Endodermal cell (in vitro differentiated cells): ENCODE measurements at regions not wholly inside any gene's neighbourhood (a gene's known extent, or its start where the extent isn't known, plus 50 kb on each side); places are given as distances from the start of the nearest gene placed in this dataset.

Experiments used
- DNase-seq: peaks from one replicate; pipeline ENCODE4 v3.0.0-alpha.2; 2017
- H3K27ac ChIP-seq: 2 replicates; pipeline ENCODE4 v1.5.1; 2013; ENCODE audit warnings: mild to moderate bottlenecking, low read depth, low read length, moderate library complexity
- H3K27me3 ChIP-seq: 2 replicates; pipeline ENCODE4 v1.6.1; 2013; ENCODE audit warnings: mild to moderate bottlenecking, low read length, moderate library complexity; ENCODE audit not compliant: insufficient read depth, control insufficient read depth, poor library complexity, severe bottlenecking
- H3K36me3 ChIP-seq: 2 replicates; pipeline ENCODE4 v1.7.0; 2013; ENCODE audit warnings: mild to moderate bottlenecking, low read length, moderate library complexity; ENCODE audit not compliant: control insufficient read depth, insufficient read depth
- H3K4me1 ChIP-seq: one replicate; pipeline ENCODE4 v1.7.0; 2013; ENCODE audit warnings: low read length; ENCODE audit not compliant: control insufficient read depth, insufficient read depth
- H3K4me3 ChIP-seq: 2 replicates; pipeline ENCODE4 v1.5.1; 2013; ENCODE audit warnings: mild to moderate bottlenecking, low read length, moderate library complexity
- H3K9ac ChIP-seq: 2 replicates; pipeline ENCODE4 v1.6.1; 2013; ENCODE audit warnings: mild to moderate bottlenecking, low read length, moderate library complexity; ENCODE audit not compliant: poor library complexity, severe bottlenecking; ENCODE audit errors: extremely low read depth
- H3K9me3 ChIP-seq: 2 replicates; pipeline ENCODE4 v1.6.1; 2013; ENCODE audit warnings: mild to moderate bottlenecking, low read length, moderate library complexity; ENCODE audit not compliant: control insufficient read depth
- H3K27ac Mint-ChIP-seq: 2 replicates; pipeline ENCODE4 v1.8.0; 2020; ENCODE audit warnings: mixed read lengths
- H3K27me3 Mint-ChIP-seq: 2 replicates; pipeline ENCODE4 v1.8.0; 2021; ENCODE audit warnings: mild to moderate bottlenecking, mixed read lengths; ENCODE audit not compliant: insufficient read depth
- H3K36me3 Mint-ChIP-seq: 2 replicates; pipeline ENCODE4 v1.8.0; 2020; ENCODE audit warnings: low read depth, mixed read lengths
- H3K4me1 Mint-ChIP-seq: 2 replicates; pipeline ENCODE4 v1.8.0; 2020; ENCODE audit warnings: mixed read lengths
- H3K4me3 Mint-ChIP-seq: 2 replicates; pipeline ENCODE4 v1.8.0; 2020; ENCODE audit warnings: mild to moderate bottlenecking, moderate library complexity, mixed read lengths
- H3K9me3 Mint-ChIP-seq: 2 replicates; pipeline ENCODE4 v1.8.0; 2020; ENCODE audit warnings: mild to moderate bottlenecking, mixed read lengths
- WGBS, 2 experiments: methylation state at CpG; one replicate each; pipeline versions ENCODE4 v1.1.5 to v1.1.7; 2013; ENCODE audit warnings: missing lambda C conversion rate in 2 of 2, mixed read lengths in 1 of 2; ENCODE audit not compliant: insufficient coverage in 1 of 2, insufficient read length in 1 of 2; 5-methylcytosine and 5-hydroxymethylcytosine counted together
- TF ChIP-seq, protein P1 (sequence below): fragments of 200-600 bp; sonication (generic); conservative IDR thresholded peaks from 2 replicates; pipeline ENCODE4 v1.5.0; 2021; ENCODE audit warnings: antibody characterized with exemption, mild to moderate bottlenecking

DNA sequence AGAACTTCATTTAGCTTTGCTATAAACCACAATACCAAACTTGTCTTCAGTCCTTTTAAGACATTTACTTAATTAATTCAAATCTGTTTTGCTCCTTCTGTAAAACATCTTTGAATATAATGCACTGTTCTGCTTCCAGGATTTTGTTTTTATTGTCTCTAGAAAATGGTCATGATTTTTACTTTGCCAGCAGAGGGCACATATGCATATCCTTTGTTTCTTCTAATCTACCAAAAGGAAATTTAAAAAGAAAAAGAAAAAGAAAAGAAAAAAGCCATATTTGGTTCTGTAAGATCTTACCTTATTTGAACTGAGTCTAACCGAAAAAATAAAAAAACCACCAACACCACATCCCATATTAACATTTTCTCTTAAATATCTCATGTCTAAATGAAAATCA is 101.9 kb upstream of the CCSER1 start:
- Mint-ChIP-seq H3K4me3 (no peak overlapping the region), H3K36me3 (no peaks in the 10 kb centered on the region), H3K9me3 (no peaks in the 10 kb centered on the region), H3K27me3 (no peaks in the 10 kb centered on the region), H3K4me1 (peaks cover 26% of the 10 kb centered on the region), H3K27ac (no peak overlapping the region)
- no peak for DNase-seq
- Histone ChIP-seq H3K4me1 (peaks cover 4% of the 10 kb centered on the region), H3K27me3 (peaks cover 5% of the 10 kb centered on the region), H3K4me3 (no peak overlapping the region), H3K9me3 (no peaks in the 10 kb centered on the region), H3K27ac (no peak overlapping the region), H3K36me3 (no peaks in the 10 kb centered on the region), H3K9ac (no peak overlapping the region)
- 76% methylated on average over 1 of the region's 1 CpG; no CpG with 5 or more reads in 1 of the 2 experiments for WGBS, 2 experiments
- TF ChIP-seq, protein P1, sequence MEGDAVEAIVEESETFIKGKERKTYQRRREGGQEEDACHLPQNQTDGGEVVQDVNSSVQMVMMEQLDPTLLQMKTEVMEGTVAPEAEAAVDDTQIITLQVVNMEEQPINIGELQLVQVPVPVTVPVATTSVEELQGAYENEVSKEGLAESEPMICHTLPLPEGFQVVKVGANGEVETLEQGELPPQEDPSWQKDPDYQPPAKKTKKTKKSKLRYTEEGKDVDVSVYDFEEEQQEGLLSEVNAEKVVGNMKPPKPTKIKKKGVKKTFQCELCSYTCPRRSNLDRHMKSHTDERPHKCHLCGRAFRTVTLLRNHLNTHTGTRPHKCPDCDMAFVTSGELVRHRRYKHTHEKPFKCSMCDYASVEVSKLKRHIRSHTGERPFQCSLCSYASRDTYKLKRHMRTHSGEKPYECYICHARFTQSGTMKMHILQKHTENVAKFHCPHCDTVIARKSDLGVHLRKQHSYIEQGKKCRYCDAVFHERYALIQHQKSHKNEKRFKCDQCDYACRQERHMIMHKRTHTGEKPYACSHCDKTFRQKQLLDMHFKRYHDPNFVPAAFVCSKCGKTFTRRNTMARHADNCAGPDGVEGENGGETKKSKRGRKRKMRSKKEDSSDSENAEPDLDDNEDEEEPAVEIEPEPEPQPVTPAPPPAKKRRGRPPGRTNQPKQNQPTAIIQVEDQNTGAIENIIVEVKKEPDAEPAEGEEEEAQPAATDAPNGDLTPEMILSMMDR: peak; percentile 73

- H3K9me3 Mint-ChIP-seq: no peaks in the 10 kb centered on the region
- Histone ChIP-seq H3K4me1 (peaks cover 4% of the 10 kb centered on the region), H3K27me3 (peaks cover 7% of the 10 kb centered on the region), H3K27ac (no peak overlapping the region), H3K36me3 (no peaks in the 10 kb centered on the region), H3K9ac (no peak overlapping the region), H3K4me3 (no peak overlapping the region), H3K9me3 (no peaks in the 10 kb centered on the region)
- no peaks in the 10 kb centered on the region for H3K36me3 Mint-ChIP-seq
- TF ChIP-seq, protein P1: no peak
- H3K4me3 Mint-ChIP-seq: no peak overlapping the region
- no peak overlapping the region for H3K27ac Mint-ChIP-seq
- peaks cover 27% of the 10 kb centered on the region for H3K4me1 Mint-ChIP-seq
- WGBS, 2 experiments: 86% methylated on average over 1 of the region's 2 CpGs; no CpG with 5 or more reads in 1 of the 2 experiments
- H3K27me3 Mint-ChIP-seq: no peaks in the 10 kb centered on the region
- DNase-seq: no peak
Measured at GRCh38 chr4:90027565-90027964, 99.6 kb upstream of the CCSER1 start.

- no peaks in the 10 kb centered on the region for H3K9me3 Mint-ChIP-seq
- H3K36me3 ChIP-seq: no peaks in the 10 kb centered on the region
- H3K27me3 ChIP-seq: peaks cover 7% of the 10 kb centered on the region
- H3K36me3 Mint-ChIP-seq: no peaks in the 10 kb centered on the region
- H3K9me3 ChIP-seq: no peaks in the 10 kb centered on the region
- no CpG with 5 or more reads among the region's 2 CpGs for WGBS, 2 experiments
- H3K4me1 Mint-ChIP-seq: peaks cover 27% of the 10 kb centered on the region
- DNase-seq: no peak
- TF ChIP-seq, protein P1: no peak
- H3K27ac Mint-ChIP-seq: no peak overlapping the region
- H3K27me3 Mint-ChIP-seq: peaks cover 1% of the 10 kb centered on the region
- H3K9ac ChIP-seq: no peak overlapping the region
- no peak overlapping the region for H3K4me3 ChIP-seq
- peaks cover 4% of the 10 kb centered on the region for H3K4me1 ChIP-seq
- no peak overlapping the region for H3K4me3 Mint-ChIP-seq
- no peak overlapping the region for H3K27ac ChIP-seq
Measured at GRCh38 chr4:90028460-90028859, 98.7 kb upstream of the CCSER1 start.
